SH-SY5Y (cell line): ENCODE measurements at regions not wholly inside any gene's neighbourhood (a gene's known extent, or its start where the extent isn't known, plus 50 kb on each side); places are given as distances from the start of the nearest gene placed in this dataset.

ENCODE experiments used
- GATA2 ChIP-seq: IDR thresholded peaks from 2 replicates; pipeline ENCODE4 v1.6.1; 2011; ENCODE audit warnings: mild to moderate bottlenecking, low read depth, low read length
- GATA3 ChIP-seq: IDR thresholded peaks from 2 replicates; pipeline ENCODE4 v1.6.1; 2011; ENCODE audit warnings: low read depth, mild to moderate bottlenecking, low read length, moderate library complexity

GRCh38 chr5:167827766-167828165 lies 463.7 kb upstream of the WWC1 start:
- TF ChIP-seq GATA2 (no peak), GATA3 (no peak)
